Fibroblast of peridontal ligament (primary cell): ENCODE measurements at regions not wholly inside any gene's neighbourhood (a gene's known extent, or its start where the extent isn't known, plus 50 kb on each side); places are given as distances from the start of the nearest gene placed in this dataset.

Experiments
- DNase-seq: peaks from one replicate; pipeline ENCODE4 v3.0.0-alpha.2; 2010; ENCODE audit errors: extremely low read depth

- no peak for DNase-seq
Observed at GRCh38 chr5:161134083-161134482, 282.1 kb upstream of the ATP10B start.

DNA sequence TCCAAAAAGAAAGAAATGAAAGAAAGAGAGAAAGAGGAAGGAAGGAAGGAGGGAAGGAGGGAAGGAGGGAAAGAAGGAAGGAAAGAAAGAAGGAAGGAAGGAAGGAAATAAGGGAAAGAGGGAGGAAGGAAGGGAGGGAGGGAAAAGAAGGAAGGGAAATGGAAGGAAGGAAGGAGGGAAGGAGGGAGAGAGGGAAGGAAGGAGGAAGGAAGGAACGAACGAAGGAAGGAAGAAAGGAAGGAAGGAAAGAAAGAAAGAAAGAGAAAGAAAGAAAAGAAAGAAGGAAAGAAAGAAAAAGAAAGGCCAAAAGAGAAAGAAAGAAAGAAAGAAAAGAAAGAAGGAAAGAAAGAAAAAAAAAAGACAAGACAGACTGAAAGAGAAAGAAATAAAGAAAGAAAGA is 263.9 kb upstream of the ATP10B start:
- no peak for DNase-seq

DNA sequence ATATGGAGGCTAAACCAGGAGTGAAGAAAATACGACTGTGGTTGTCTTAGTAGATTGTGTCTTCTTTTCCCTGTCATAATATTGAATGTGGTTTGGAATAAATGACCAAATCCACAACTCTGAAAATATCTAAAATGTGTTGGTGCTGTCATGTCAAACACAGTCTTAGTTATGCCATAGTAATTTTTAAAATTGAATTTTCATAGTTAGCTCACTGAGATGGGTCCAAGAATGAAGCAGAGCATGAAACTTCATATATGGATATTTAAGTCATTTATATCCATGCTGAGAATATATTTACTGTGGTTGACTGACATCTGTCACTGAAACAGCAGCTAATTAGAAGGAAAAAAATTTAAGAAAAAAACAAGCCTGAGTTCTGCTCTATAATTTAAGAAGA is 260.4 kb upstream of the ATP10B start:
- DNase-seq: no peak

DNA sequence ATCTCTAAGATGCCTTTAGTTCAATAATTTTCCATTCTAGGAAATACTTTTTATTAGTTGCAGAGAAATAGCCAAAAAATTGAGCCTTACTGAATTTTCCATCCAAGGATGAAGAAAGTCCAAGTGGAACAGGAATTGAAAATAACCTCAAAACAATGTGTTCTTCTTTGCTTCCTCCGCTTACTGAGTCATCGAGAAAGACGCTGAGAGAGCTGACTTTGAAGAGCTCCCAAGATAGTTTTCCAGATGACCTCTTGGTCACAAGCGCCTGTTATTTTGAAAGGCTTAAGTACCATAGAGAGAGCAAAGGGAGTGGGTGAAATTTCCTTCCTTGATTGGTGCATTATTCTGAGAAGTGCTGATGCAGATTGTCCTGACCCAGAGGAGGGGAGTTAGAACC is 253.5 kb upstream of the ATP10B start:
- DNase-seq: peak; percentile 46

- DNase-seq: no peak
Observed at GRCh38 chr5:161098516-161098915, 246.5 kb upstream of the ATP10B start.

- no peak for DNase-seq
Observed at GRCh38 chr5:161096581-161096980, 244.6 kb upstream of the ATP10B start.

- no peak for DNase-seq
Observed at GRCh38 chr5:161095953-161096352, 243.9 kb upstream of the ATP10B start.

GRCh38 chr5:161094411-161094810 is 242.4 kb upstream of the ATP10B start:
- peak; percentile 66 for DNase-seq

- DNase-seq: peak; percentile 22
Observed at GRCh38 chr5:161093100-161093499, 241.1 kb upstream of the ATP10B start.

- no peak for DNase-seq
Observed at GRCh38 chr5:161089569-161089968, 237.6 kb upstream of the ATP10B start.

GRCh38 chr5:161086461-161086860 is 234.4 kb upstream of the ATP10B start:
- DNase-seq: peak; percentile 71

DNA sequence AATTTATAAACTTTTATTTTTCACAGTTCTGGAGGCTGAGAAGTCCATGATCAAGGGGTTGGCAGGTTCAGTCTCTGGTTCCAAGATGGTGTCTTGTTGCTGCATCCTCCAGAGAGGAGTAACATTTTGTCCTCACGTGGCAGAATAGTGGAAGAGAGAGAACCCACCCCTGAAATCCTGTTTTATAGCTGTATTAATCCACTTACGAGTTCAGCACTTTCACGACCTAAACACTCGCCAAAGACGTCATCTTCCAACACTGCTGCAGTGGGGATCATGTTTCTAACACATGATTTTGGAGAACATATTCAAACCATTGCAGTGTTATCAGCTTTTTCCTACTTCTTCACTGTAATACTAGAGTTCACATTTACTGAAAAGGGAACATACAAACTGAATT is 233.0 kb upstream of the ATP10B start:
- peak; percentile 57 for DNase-seq

- DNase-seq: no peak
Observed at GRCh38 chr5:161084115-161084514, 232.1 kb upstream of the ATP10B start.

DNA sequence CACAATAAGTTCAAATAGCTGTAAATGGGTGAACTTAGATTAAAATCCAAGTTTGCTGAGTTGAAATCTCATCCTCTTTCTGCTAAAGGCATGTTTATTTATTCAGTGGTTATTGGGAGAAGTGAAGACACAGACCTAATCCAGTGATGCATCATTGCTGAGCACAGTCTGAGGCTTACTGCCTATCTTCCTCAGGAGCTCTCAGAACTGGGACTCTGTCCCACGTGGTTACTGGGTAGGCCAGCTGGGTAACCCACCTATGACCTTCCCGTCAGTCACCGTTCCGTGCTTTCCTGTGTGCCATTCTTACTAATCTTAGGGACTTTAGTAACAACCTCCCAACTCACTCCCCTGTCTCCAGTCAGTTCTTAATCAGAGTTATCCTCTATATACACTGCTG is 226.8 kb upstream of the ATP10B start:
- DNase-seq: peak; percentile 23

GRCh38 chr5:161077936-161078545 is 226.0 kb upstream of the ATP10B start:
- DNase-seq: no peak

DNA sequence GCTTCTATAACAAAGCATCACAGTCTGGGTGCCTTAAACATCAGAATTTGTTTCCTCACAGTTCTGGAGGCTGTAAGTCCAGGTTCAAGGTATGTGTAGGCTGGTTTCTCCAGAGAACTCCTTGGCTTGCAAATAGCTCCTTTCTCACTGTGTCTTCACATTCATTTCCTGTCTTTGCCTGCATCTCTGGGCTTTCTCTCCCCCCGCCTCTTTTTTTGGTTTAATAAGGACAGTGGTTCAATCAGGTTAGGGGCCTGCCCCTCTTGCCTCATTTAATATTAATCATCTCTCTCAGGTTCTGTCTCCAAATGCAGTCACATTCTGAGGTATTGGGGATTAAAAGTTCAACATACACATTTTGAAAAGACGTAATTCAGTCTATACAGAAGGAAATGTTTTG is 225.5 kb upstream of the ATP10B start:
- no peak for DNase-seq

DNA sequence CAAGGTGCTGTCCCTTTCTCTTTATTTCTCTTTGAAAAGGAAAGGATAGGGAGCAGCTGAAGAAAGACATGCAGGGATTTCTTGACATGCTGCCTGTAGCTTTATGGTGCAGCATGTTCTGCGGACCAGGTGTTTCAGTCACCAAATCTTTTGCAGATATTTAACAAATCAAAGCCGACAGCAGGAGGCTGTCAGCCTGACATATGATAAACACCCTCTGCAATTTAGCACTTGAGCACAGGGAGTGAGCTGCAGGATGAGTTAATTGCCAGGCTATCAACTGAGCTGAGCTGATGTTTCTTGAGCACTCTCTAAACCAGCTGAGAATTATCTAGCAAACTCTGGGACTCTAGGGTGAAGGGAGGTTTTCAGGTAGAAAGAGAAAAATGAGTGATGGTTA is 212.8 kb upstream of the ATP10B start:
- DNase-seq: no peak

- DNase-seq: no peak
Observed at GRCh38 chr5:161064297-161064696, 212.3 kb upstream of the ATP10B start.

DNA sequence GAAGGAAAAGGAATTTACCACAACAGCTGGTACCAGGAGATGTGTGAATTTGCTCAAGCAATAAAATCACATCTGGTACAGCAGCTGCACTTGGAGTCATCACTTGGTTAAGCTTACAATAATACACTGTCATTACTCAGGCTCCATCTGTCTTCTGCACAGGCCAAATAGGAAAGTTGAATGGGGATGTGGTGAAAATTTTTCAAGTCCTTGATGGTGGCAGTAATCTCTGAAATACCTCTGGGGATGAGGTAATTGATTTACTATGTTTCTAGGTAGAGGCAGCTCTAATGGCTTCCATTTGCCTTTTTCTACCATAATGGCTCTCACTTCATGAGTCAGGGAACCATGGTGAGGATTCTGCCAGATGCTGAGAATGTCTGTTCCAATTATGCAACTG is 206.8 kb upstream of the ATP10B start:
- peak; percentile 6 for DNase-seq

- no peak for DNase-seq
Observed at GRCh38 chr5:161051920-161052500, 200.0 kb upstream of the ATP10B start.

DNA sequence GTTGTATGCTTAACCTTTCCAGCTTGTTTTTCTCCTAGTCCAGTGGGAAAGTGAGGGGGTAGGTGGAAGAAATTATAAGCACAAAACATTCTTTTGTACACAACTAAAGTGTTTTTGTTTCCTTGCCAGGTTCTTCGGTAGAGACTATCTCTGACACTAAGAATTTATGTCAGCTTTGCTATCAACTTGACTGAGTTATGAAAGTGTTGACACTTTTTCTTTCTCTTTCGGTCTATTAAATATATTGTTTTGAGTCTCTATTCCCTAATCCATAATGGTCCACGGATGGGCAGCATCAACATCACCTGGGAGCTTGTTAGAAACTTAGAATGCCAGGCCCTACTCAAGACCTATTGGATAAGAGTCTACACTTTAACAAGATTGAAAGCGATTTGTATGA is 195.0 kb upstream of the ATP10B start:
- DNase-seq: no peak

DNA sequence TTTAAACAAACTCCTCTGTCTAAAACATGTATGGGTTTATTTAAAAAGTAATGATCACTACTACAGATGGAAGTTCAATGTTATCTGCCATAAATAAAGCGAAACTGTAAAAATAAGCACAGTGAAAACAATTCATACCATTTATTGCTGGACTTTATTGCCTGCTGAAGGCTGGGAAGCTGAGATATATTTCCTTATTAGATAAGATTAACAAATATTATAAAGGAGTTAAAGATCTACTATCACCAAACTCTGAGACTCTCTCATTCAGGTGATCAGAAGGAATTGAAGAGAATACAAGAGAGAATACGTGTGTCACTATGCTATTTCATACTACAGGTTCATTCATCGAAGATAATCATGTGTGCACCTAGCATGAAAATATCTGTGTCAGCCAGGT is 190.9 kb upstream of the ATP10B start:
- DNase-seq: no peak

- no peak for DNase-seq
Observed at GRCh38 chr5:161042443-161042842, 190.4 kb upstream of the ATP10B start.

DNA sequence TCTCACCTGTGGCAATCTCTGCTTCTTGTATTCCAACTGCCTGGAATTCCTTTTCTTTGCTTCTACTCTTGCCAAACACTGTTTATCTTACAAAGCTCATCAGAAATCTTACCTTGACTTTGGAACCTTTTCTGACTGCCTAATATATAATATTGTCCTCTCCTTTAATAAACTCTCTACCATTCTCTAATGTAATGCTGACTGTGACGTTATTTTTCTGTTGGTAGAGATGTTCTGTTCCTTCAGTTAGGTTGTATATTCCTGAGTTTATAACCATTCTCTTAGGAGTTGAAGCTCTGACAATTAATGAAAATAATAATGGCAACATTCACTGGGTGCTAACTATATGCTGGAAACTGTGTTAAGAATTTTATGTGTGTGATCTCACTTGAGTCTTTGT is 188.8 kb upstream of the ATP10B start:
- no peak for DNase-seq
